ENCODE measurements at regions not wholly inside any gene's neighbourhood (a gene's known extent, or its start where the extent isn't known, plus 50 kb on each side); places are given as distances from the start of the nearest gene placed in this dataset.
"Not testable (repeated sequence)": the region's sequence is repeated elsewhere in the genome, so short reads cannot be mapped to it uniquely, and the experiment has no call there.

- no peak for DNase-seq
These were observed 1355.5 kb downstream of the SUCLG1 start for GRCh38 chr2:83103613-83104012.

DNA sequence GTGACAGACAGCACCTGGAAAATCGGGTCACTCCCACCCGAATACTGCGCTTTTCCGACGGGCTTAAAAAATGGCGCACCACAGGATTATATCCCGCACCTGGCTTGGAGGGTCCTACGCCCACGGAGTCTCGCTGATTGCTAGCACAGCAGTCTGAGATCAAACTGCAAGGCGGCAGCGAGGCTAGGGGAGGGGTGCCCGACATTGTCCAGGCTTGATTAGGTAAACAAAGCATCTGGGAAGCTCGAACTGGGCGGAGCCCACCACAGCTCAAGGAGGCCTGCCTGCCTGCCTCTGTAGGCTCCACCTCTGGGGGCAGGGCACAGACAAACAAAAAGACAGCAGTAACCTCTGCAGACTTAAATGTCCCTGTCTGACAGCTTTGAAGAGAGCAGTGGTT is 1370.0 kb downstream of the SUCLG1 start:
- DNase-seq, result not testable (repeated sequence)

DNA sequence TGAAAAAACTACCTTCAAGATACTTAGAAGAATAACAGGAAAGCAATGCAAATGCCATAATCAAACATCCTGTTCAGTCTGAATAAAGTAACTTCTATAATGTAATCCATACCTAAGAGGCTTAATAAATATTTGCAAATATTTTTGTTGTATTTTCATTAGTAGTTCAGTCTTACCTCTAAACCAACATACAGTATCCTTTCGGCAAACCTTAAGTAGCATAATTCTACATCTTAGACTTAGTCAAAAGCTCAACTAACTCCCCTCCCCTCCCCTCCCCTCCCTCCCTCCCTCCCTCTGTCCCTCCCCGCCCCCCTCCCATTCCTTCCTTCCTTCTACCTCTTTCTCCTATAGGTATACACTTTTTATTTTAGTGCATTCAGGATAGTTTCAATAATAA is 1373.2 kb downstream of the SUCLG1 start:
- DNase-seq, result no peak

- DNase-seq, result no peak
These were observed 1377.0 kb downstream of the SUCLG1 start for GRCh38 chr2:83081826-83082690.

DNA sequence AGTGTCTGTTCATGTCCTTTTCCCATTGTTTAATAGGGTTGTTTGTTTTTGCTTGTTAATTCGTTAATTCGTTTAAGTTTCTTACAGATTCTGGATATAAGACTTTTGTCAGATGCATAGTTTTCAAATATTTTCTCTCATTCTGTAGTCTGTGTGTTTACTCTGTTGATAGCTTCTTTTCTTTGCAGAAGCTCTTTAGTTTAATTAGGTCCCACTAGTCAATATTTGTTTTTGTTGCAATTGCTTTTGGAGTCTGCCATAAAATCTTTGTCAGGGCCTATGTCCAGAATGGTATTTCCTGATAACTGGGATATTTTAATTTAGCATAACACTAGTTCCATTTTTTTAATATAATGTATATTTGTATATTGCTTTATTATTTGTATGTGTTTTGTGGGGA is 1380.1 kb downstream of the SUCLG1 start:
- DNase-seq, result no peak

- no peak for DNase-seq
These were observed 1386.3 kb downstream of the SUCLG1 start for GRCh38 chr2:83072767-83073166.

GRCh38 chr2:83071914-83072313 is 1387.2 kb downstream of the SUCLG1 start:
- no peak for DNase-seq

GRCh38 chr2:83071352-83071751 is 1387.7 kb downstream of the SUCLG1 start:
- DNase-seq, result no peak

GRCh38 chr2:83069724-83070123 is 1389.4 kb downstream of the SUCLG1 start:
- no peak for DNase-seq

DNA sequence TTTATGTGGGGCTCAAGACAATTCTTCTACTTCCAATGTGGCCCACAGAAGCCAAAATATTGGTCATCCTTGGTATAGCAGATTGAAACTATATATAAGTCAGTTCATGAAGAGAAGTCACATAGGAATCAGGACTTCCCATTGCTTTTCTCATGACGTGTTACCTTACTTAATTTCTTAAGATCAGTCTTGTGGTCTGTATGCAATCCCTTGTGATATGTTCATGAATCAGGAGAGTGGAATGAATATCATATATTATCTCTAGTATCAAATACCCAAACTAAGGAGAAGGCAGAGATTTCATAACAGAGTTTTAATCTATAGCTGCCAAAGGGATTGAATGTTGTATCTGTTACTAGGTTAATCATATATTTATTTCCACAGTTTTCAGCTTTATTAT is 1390.4 kb downstream of the SUCLG1 start:
- DNase-seq, result no peak

GRCh38 chr2:83067947-83068346 is 1391.1 kb downstream of the SUCLG1 start:
- no peak for DNase-seq

DNA sequence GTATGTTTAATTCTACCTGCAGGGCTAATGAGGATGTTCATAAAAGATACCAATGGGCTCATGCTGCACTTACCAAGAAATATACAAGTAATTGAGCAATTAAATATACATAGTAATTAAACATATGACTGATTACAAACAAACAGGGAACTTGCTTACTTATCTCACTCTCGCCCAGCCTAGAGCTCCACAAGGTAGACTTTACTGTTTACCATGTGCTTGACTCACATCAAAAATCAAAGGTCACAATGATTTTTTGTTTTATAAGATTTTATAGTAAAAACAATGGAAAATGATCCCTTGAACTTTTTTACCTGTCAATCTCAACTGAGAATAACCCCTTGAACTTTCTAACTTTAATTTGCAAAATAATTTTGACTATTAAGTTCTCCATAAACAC is 1395.1 kb downstream of the SUCLG1 start:
- no peak for DNase-seq

DNA sequence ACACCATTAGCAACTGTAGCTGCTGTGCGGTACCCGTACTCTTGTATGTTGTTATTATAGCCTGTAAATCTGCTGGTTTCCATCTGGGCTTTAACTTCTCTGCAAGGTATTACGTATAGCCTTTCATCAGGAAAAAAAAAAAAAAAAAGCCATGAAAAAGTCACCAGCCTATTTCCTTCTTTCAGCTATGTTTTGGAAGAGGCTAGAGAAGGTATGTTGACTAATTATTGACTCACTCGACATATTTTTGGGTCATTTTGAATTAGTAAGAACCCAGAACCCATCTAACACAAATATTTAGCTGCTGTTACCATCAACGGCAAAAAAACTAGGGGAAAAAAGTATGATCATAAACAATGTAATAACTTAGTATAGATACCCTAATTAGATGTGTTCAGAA is 1395.6 kb downstream of the SUCLG1 start:
- no peak for DNase-seq

DNA sequence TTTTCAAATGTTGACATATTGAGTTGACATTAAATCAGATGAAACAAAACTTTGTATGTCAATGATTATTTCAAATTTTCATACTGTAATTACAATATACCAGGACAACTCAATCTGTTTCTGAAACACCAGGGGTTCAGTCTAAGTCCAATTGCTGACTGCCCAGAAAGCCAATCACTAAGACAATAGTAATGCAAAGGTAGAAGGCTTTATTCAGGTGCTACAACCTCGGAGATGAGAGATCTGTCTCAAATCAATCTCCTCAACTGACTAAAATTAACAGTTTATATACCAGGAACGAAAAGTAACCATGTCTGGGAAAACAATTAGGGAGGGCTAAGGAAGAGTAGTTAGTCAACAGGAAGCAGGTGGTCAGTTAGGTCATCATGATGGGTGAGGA is 1400.4 kb downstream of the SUCLG1 start:
- no peak for DNase-seq

DNA sequence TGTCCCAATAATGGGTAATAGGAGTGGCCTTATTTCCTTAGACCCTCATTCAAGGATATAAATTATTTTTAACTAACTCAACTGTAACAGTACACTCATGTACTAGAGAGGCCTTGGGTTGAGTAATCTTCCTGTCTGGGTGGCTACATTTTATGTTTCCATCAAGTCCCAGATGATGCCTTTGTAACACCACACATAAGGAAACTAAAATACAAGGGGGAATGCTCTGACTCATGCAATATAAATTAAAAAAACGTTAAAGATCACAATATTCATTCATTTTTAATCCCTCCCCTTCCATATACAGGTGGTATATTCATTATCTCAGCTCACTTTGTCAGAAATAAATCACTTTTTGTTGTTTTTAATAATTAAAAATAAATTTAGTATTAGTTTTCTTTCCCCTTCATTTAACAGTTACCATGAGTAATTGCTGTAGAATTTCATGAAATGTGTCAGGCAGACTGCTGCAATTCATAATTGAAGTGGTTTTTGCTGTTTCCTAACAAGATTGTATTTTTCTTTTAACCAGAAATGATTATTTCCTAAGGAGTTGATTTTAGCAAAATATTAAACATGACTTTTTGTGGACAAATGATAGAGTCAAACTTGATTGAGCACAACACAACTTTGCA is 1403.6 kb downstream of the SUCLG1 start:
- no peak for DNase-seq

DNA sequence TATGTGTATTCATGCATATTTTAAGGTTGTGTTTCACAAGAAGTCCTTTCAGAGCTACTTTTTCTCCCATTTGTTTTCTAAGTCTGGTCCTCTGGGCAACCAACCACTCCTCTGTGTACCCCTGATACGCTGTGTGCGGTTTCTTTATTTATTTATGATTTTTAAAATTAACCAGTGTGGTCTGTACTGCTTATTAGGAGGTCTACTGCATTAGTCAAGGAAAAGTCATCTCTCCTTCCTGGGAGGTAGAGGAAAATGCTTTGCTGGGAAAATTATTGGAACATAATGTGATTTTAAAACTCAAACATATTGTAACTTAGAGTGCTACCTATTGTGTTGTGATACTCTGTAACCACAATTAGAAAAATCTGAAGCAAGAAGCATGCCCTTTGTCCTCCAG is 1404.3 kb downstream of the SUCLG1 start:
- no peak for DNase-seq

DNA sequence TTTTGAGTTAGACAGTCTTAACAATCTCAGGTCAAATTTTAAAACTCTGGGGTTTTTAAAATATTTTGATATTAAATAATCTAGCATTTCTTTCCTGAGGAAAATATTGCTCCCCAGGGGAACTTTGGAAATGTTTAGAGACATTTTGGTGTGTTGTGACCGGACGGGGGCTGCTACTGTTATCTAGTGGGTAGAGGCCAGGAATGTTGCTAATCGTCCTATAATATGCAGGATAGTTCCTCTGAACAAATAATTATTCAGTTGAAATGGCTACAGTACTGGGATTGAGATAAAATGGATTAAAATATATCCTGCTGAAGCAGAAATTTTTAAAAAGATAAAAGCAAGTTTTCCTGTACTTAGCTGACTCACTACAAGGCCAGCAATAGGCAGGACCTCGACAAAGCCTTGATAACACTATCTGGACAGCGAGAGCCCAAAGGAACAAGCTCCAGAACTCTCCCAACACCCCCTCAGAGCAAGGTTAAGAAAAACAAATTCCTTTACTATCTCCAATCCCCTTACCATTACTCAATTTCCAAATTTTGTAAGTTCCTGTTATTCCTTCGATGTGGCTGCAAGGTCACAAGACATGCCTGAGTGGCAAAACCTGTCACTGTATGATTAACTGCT is 1407.4 kb downstream of the SUCLG1 start:
- no peak for DNase-seq

DNA sequence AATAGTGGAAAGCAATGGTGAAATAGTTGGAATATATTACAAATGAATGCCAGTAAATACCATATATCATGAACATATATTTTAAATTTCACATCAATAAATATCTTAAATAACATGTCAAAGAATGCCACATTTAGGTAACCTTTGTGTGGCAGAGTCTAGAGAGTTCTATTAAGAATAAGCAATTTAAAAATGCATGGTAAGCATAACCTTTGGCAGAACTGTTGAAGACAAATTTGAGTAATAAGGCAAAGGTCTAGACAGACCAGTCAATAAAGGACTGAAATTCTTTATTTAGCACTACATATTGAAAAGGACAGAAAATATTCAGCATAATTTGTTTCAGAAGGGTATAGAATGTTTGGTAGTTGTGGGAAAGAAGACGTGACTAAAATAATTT is 1417.0 kb downstream of the SUCLG1 start:
- no peak for DNase-seq

GRCh38 chr2:83022631-83023210 is 1436.4 kb downstream of the SUCLG1 start:
- no peak for DNase-seq

DNA sequence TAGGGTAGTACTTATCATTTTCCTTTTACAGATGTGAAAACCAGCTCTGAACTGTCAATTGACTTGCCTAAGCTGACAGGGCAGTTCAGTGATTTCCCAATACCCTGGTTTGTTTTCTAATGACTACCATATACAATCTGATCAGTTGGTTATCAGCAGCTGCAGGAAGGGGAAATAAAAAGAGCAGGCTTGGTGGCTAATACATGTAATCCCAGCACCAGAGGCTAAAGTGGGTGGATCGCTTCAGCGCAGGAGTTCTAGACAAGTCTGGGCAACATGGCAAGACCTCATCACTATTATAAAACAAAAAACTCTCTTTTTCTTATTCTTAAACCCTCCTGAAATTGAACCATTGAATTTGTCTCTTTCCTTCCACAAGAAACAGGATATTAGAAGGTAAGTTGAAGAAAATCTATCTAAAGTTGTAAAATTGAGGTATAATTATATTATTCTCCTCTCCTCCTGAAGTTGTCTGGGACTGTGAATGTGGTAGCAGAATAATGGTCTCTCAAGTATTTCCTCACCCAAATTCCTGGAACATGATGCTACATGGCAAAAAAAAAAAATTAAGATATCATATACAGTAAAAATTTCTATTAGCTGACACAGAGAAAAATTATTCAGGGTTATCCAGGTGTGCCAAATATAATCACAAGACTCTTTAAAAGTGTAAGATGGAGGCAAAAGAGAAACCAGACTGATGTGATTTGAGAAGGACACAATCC is 1441.6 kb downstream of the SUCLG1 start:
- DNase-seq, result no peak

GRCh38 chr2:83016343-83017110 is 1442.6 kb downstream of the SUCLG1 start:
- no peak for DNase-seq

DNA sequence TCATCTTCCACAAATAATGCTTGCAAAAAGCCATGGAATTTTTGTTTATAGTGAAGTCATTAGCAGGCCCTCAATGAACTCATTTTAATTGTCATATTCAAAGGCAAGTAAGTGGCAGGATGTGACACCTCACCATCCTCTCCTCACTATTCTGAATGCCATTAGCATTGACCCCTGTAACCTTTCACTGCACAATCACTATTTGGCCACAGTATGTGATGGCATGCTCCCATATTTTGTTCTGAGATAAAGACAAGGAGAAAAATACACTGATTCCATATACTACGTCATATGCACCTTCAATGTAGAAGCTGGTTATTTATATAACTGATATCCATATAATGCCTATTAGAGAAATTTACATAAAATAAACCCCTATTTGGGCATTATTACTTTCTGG is 1443.2 kb downstream of the SUCLG1 start:
- no peak for DNase-seq

Measured in T-helper 1 cell (primary cell).